ENCODE measurements at regions not wholly inside any gene's neighbourhood (a gene's known extent, or its start where the extent isn't known, plus 50 kb on each side); places are given as distances from the start of the nearest gene placed in this dataset.

- H3K27ac Mint-ChIP-seq (ENCODE audit: unreplicated experiment), result no peak overlapping the region
- H3K4me1 Mint-ChIP-seq (ENCODE audit: unreplicated experiment), result peaks cover 9% of the 10 kb centered on the region
- DNase-seq (ENCODE audit: low spot score), result no peak
- H3K27me3 Mint-ChIP-seq (ENCODE audit: unreplicated experiment), result no peaks in the 10 kb centered on the region
- TF ChIP-seq CTCF (IDR thresholded peaks at IDR 0.05; ENCODE audit: unreplicated experiment), result no peak
- H3K9me3 Mint-ChIP-seq (ENCODE audit: unreplicated experiment), result no peaks in the 10 kb centered on the region
- H3K36me3 Mint-ChIP-seq (ENCODE audit: low read depth, unreplicated experiment), result no peaks in the 10 kb centered on the region
- H3K4me3 Mint-ChIP-seq (ENCODE audit: unreplicated experiment), result no peak overlapping the region
These were observed 143.8 kb downstream of the CEP135 start for GRCh38 chr4:56092540-56092939.

GRCh38 chr4:56086561-56086960, 137.8 kb downstream of the CEP135 start:
- Mint-ChIP-seq H3K36me3 (ENCODE audit: low read depth, unreplicated experiment) (no peaks in the 10 kb centered on the region), H3K27ac (ENCODE audit: unreplicated experiment) (no peak overlapping the region), H3K4me3 (ENCODE audit: unreplicated experiment) (no peak overlapping the region), H3K9me3 (ENCODE audit: unreplicated experiment) (no peaks in the 10 kb centered on the region), H3K4me1 (ENCODE audit: unreplicated experiment) (peaks cover 29% of the 10 kb centered on the region), H3K27me3 (ENCODE audit: unreplicated experiment) (no peaks in the 10 kb centered on the region)
- TF ChIP-seq CTCF (IDR thresholded peaks at IDR 0.05; ENCODE audit: unreplicated experiment), result no peak
- no peak for DNase-seq (ENCODE audit: low spot score)

GRCh38 chr4:56086073-56086541, 137.4 kb downstream of the CEP135 start:
- no peak overlapping the region for H3K4me3 Mint-ChIP-seq (ENCODE audit: unreplicated experiment)
- H3K27me3 Mint-ChIP-seq (ENCODE audit: unreplicated experiment), result no peaks in the 10 kb centered on the region
- DNase-seq (ENCODE audit: low spot score), result no peak
- H3K9me3 Mint-ChIP-seq (ENCODE audit: unreplicated experiment), result no peaks in the 10 kb centered on the region
- H3K27ac Mint-ChIP-seq (ENCODE audit: unreplicated experiment), result no peak overlapping the region
- TF ChIP-seq CTCF (IDR thresholded peaks at IDR 0.05; ENCODE audit: unreplicated experiment), result no peak
- peaks cover 29% of the 10 kb centered on the region for H3K4me1 Mint-ChIP-seq (ENCODE audit: unreplicated experiment)
- H3K36me3 Mint-ChIP-seq (ENCODE audit: low read depth, unreplicated experiment), result no peaks in the 10 kb centered on the region

- Mint-ChIP-seq H3K27me3 (ENCODE audit: unreplicated experiment) (no peaks in the 10 kb centered on the region), H3K36me3 (ENCODE audit: low read depth, unreplicated experiment) (no peaks in the 10 kb centered on the region), H3K4me1 (ENCODE audit: unreplicated experiment) (peaks cover 29% of the 10 kb centered on the region), H3K4me3 (ENCODE audit: unreplicated experiment) (no peak overlapping the region), H3K9me3 (ENCODE audit: unreplicated experiment) (no peaks in the 10 kb centered on the region), H3K27ac (ENCODE audit: unreplicated experiment) (no peak overlapping the region)
- TF ChIP-seq CTCF (IDR thresholded peaks at IDR 0.05; ENCODE audit: unreplicated experiment), result no peak
- DNase-seq (ENCODE audit: low spot score), result no peak
These were observed 136.5 kb downstream of the CEP135 start for GRCh38 chr4:56085275-56085674.

GRCh38 chr4:56084851-56085250, 136.1 kb downstream of the CEP135 start:
- no peaks in the 10 kb centered on the region for H3K36me3 Mint-ChIP-seq (ENCODE audit: low read depth, unreplicated experiment)
- DNase-seq (ENCODE audit: low spot score), result no peak
- no peaks in the 10 kb centered on the region for H3K27me3 Mint-ChIP-seq (ENCODE audit: unreplicated experiment)
- no peak for TF ChIP-seq CTCF (IDR thresholded peaks at IDR 0.05; ENCODE audit: unreplicated experiment)
- H3K27ac Mint-ChIP-seq (ENCODE audit: unreplicated experiment), result no peak overlapping the region
- H3K4me3 Mint-ChIP-seq (ENCODE audit: unreplicated experiment), result no peak overlapping the region
- peaks cover 29% of the 10 kb centered on the region for H3K4me1 Mint-ChIP-seq (ENCODE audit: unreplicated experiment)
- H3K9me3 Mint-ChIP-seq (ENCODE audit: unreplicated experiment), result no peaks in the 10 kb centered on the region
